Upper lobe of left lung (tissue), 6 donors: ENCODE measurements at regions not wholly inside any gene's neighbourhood (a gene's known extent, or its start where the extent isn't known, plus 50 kb on each side); places are given as distances from the start of the nearest gene placed in this dataset.
"Not testable (repeated sequence)": the region's sequence is repeated elsewhere in the genome, so short reads cannot be mapped to it uniquely, and the experiment has no call there.

Experiments
- ATAC-seq, 2 donors: fragments of 200-7000 bp; cut with Tn5 transposase; one replicate each; pipeline ENCODE4 v1.9.1; 2022; ENCODE audit warnings: mild to moderate bottlenecking in 2 of 2, moderate library complexity in 2 of 2; ENCODE audit not compliant: low FRiP score in 2 of 2
- DNase-seq, 2 donors: peaks; one replicate each; pipeline ENCODE4 v3.0.0-alpha.2; 2019 to 2020
- H3K27ac ChIP-seq, 4 donors: fragments of 200-600 bp; sonication (generic); one replicate each; pipeline ENCODE4 v1.5.1; 2016 to 2019
- H3K27me3 ChIP-seq, 4 donors: fragments of 200-600 bp; sonication (generic); one replicate each; pipeline ENCODE4 v1.5.1; 2017 to 2019
- H3K36me3 ChIP-seq, 4 donors: fragments of 200-600 bp; sonication (generic); one replicate each; pipeline ENCODE4 v1.5.1; 2016 to 2019
- H3K4me1 ChIP-seq, 4 donors: fragments of 200-600 bp; sonication (generic); one replicate each; pipeline ENCODE4 v1.5.1; 2018 to 2019
- H3K4me3 ChIP-seq, 4 donors: fragments of 200-600 bp; sonication (generic); one replicate each; pipeline ENCODE4 v1.5.1; 2017 to 2019; ENCODE audit warnings: mild to moderate bottlenecking in 2 of 4, moderate library complexity in 1 of 4
- H3K9me3 ChIP-seq, 4 donors: fragments of 200-600 bp; sonication (generic); one replicate each; pipeline ENCODE4 v1.5.1; 2018 to 2019
- CTCF ChIP-seq, 6 experiments: fragments of 450-650 bp in 4 of 6; fragments of 200-600 bp in 2 of 6; sonication (generic) in 2 of 6; IDR thresholded peaks; one replicate each; pipeline ENCODE4 v1.5.1; 2016 to 2019; ENCODE audit warnings: antibody characterized with exemption in 6 of 6
- EP300 ChIP-seq, 4 donors: sonication (generic); formaldehyde crosslinking; IDR thresholded peaks; one replicate each; pipeline ENCODE4 v1.5.1; 2017; ENCODE audit warnings: antibody characterized with exemption in 4 of 4, control low read depth in 2 of 4
- POLR2A ChIP-seq, 4 donors: fragments of 450-650 bp; IDR thresholded peaks; one replicate each; pipeline ENCODE4 v1.5.1; 2016 to 2017; ENCODE audit warnings: antibody characterized with exemption in 4 of 4, mild to moderate bottlenecking in 2 of 4
- POLR2AphosphoS5 ChIP-seq, 2 donors: sonication (generic); formaldehyde crosslinking; IDR thresholded peaks; one replicate each; pipeline ENCODE4 v1.5.1; 2017; ENCODE audit warnings: antibody characterized with exemption in 2 of 2
- WGBS, 2 donors: methylation state at CpG; one replicate each; pipeline ENCODE4 v1.1.5; 2017 to 2018; 5-methylcytosine and 5-hydroxymethylcytosine counted together
- donor health status: DM: no; HTN: no; CAD: no; lungs with moderate emphysema.
- donor health status: DM: no; HTN: yes; CAD: no; lungs with severe emphysema.

GRCh38 chr7:42639930-42640329 is 271.9 kb downstream of the C7orf25 start:
- TF ChIP-seq EP300 (IDR thresholded peaks at IDR 0.05) (no peak), CTCF (IDR thresholded peaks at IDR 0.05) (no peak), POLR2A (IDR thresholded peaks at IDR 0.05) (no peak), POLR2AphosphoS5 (IDR thresholded peaks at IDR 0.05) (no peak)
- no peak for DNase-seq
- 85 to 92% methylated on average over 5 of the region's 5 CpGs for WGBS, 2 donors

GRCh38 chr7:42636380-42636779 is 275.5 kb downstream of the C7orf25 start:
- H3K4me3 ChIP-seq, H3K27me3 ChIP-seq, DNase-seq, H3K4me1 ChIP-seq, H3K36me3 ChIP-seq, H3K27ac ChIP-seq, ATAC-seq, H3K9me3 ChIP-seq: not testable (repeated sequence)
- 74 to 95% methylated on average over 11 of the region's 11 CpGs for WGBS, 2 donors

More at GRCh38 chr7:42639930-42640329, 271.9 kb downstream of the C7orf25 start:
- H3K4me1 ChIP-seq, result no peaks in the 10 kb centered on the region
- no peak overlapping the region for H3K4me3 ChIP-seq
- H3K27me3 ChIP-seq, result no peaks in the 10 kb centered on the region
- H3K27ac ChIP-seq, result no peak overlapping the region
- no peak for ATAC-seq
- no peaks in the 10 kb centered on the region for H3K9me3 ChIP-seq
- no peaks in the 10 kb centered on the region for H3K36me3 ChIP-seq

GRCh38 chr7:42628054-42628453 is 283.8 kb downstream of the C7orf25 start:
- DNase-seq (no peak), ATAC-seq (no peak)
- H3K9me3 ChIP-seq, result no peaks in the 10 kb centered on the region
- no peak overlapping the region for H3K27ac ChIP-seq
- no peak for TF ChIP-seq EP300 (IDR thresholded peaks at IDR 0.05)
- no peak for TF ChIP-seq POLR2AphosphoS5 (IDR thresholded peaks at IDR 0.05)
- no peak for TF ChIP-seq POLR2A (IDR thresholded peaks at IDR 0.05)
- TF ChIP-seq CTCF (IDR thresholded peaks at IDR 0.05), result no peak
- no peaks in the 10 kb centered on the region for H3K4me1 ChIP-seq
- 73 to 76% methylated on average over 4 of the region's 4 CpGs for WGBS, 2 donors
- H3K27me3 ChIP-seq, result no peaks in the 10 kb centered on the region
- no peaks in the 10 kb centered on the region for H3K36me3 ChIP-seq
- no peak overlapping the region for H3K4me3 ChIP-seq

DNA sequence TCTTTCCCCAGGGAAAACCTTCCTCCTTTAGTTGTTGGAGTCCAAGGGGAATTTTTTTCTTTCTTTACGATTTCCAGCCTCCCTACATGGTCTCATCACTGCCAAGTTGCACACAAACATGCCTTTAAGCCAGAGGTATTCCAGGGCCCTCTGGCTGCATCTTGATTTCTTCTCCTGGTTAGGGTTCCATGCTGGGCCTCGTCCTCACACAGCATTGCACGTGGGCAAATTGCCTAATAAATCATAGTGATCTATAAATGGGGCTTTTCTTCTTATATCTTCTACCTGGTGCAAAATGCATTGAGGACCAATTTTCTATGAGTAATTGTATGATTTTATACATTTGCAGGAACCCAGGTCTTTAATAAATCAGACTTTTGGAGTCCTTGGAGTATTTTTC is 284.2 kb downstream of the C7orf25 start:
- no peak for ATAC-seq
- 75 to 82% methylated on average over 3 of the region's 3 CpGs for WGBS, 2 donors
- Histone ChIP-seq H3K9me3 (no peaks in the 10 kb centered on the region), H3K4me1 (no peaks in the 10 kb centered on the region), H3K27ac (no peak overlapping the region), H3K4me3 (no peak overlapping the region), H3K27me3 (no peaks in the 10 kb centered on the region), H3K36me3 (no peaks in the 10 kb centered on the region)
- DNase-seq, result no peak
- TF ChIP-seq EP300 (IDR thresholded peaks at IDR 0.05) (no peak), CTCF (IDR thresholded peaks at IDR 0.05) (no peak), POLR2A (IDR thresholded peaks at IDR 0.05) (no peak), POLR2AphosphoS5 (IDR thresholded peaks at IDR 0.05) (no peak)

- Histone ChIP-seq H3K4me1 (no peaks in the 10 kb centered on the region), H3K36me3 (no peaks in the 10 kb centered on the region), H3K9me3 (no peaks in the 10 kb centered on the region), H3K4me3 (no peak overlapping the region), H3K27ac (no peak overlapping the region), H3K27me3 (no peaks in the 10 kb centered on the region)
- ATAC-seq (no peak), DNase-seq (no peak)
- WGBS, 2 donors, result 88 to 91% methylated on average over 2 of the region's 2 CpGs
- TF ChIP-seq POLR2A (IDR thresholded peaks at IDR 0.05), result no peak
- TF ChIP-seq EP300 (IDR thresholded peaks at IDR 0.05), result no peak
- TF ChIP-seq POLR2AphosphoS5 (IDR thresholded peaks at IDR 0.05), result no peak
- TF ChIP-seq CTCF (IDR thresholded peaks at IDR 0.05), result no peak
Measured at GRCh38 chr7:42627101-42627500, 284.8 kb downstream of the C7orf25 start.
